ENCODE measurements at regions not wholly inside any gene's neighbourhood (a gene's known extent, or its start where the extent isn't known, plus 50 kb on each side); places are given as distances from the start of the nearest gene placed in this dataset.
"Not testable (repeated sequence)": the region's sequence is repeated elsewhere in the genome, so short reads cannot be mapped to it uniquely, and the experiment has no call there.

- FAIRE-seq: no peak
- dilution Hi-C loops (cut with MboI; ENCODE audit: extremely low pct_ligation_motif_present, low sequenced_read_pairs): no loop called here
- H3K4me1 ChIP-seq (ENCODE audit: control insufficient read depth, extremely low read depth, insufficient read depth, low read length): no peaks in the 10 kb centered on the region
- no peaks in the 10 kb centered on the region for H3K9me1 ChIP-seq (ENCODE audit: control insufficient read depth, extremely low read depth, insufficient read depth, low read length)
- no peak overlapping the region for H2AFZ ChIP-seq (ENCODE audit: control insufficient read depth, low read length)
- H3K9ac ChIP-seq (ENCODE audit: control insufficient read depth, extremely low read depth, insufficient read depth, low read length): no peak overlapping the region
- no peaks in the 10 kb centered on the region for H4K20me1 ChIP-seq (ENCODE audit: control insufficient read depth, extremely low read depth, insufficient read depth, low read length)
- H3K27me3 ChIP-seq (ENCODE audit: control insufficient read depth, extremely low read depth, insufficient read depth, low read length): no peaks in the 10 kb centered on the region
- H3K27ac ChIP-seq (ENCODE audit: control insufficient read depth, insufficient read depth, low read length): no peak overlapping the region
- DNase-seq (ENCODE audit: low read depth, low spot score): no peak
- H3K36me3 ChIP-seq (ENCODE audit: control insufficient read depth in 2 of 2, extremely low read depth in 1 of 2, insufficient read depth in 2 of 2, low read length in 2 of 2): no peaks in the 10 kb centered on the region
- TF ChIP-seq CTCF (optimal IDR thresholded peaks at IDR 0.05 in 1 of 3, IDR thresholded peaks at IDR 0.05 in 1 of 3, conservative IDR thresholded peaks at IDR 0.05 in 1 of 3; ENCODE audit: extremely low read depth in 1 of 3, insufficient read depth in 2 of 3, low read length in 3 of 3) (no peak), EZH2 (IDR thresholded peaks at IDR 0.05; ENCODE audit: low read length) (no peak)
- no peak overlapping the region for H3K4me3 ChIP-seq (ENCODE audit: control insufficient read depth in 2 of 3, extremely low read depth in 1 of 3, insufficient read depth in 2 of 3, low read depth in 1 of 3, low read length in 3 of 3)
- H3K79me2 ChIP-seq (ENCODE audit: control insufficient read depth, insufficient read depth, low read length): no peaks in the 10 kb centered on the region
- no peak overlapping the region for H3K4me2 ChIP-seq (ENCODE audit: control insufficient read depth, extremely low read depth, insufficient read depth, low read depth, low read length)
- peaks cover 13% of the 10 kb centered on the region for H3K9me3 ChIP-seq (ENCODE audit: control insufficient read depth, low read depth, low read length)
These were observed 336.7 kb downstream of the ADGRD1 start for GRCh38 chr12:131290255-131290959.

- H3K27me3 ChIP-seq (ENCODE audit: control insufficient read depth, extremely low read depth, insufficient read depth, low read length); H3K36me3 ChIP-seq (ENCODE audit: control insufficient read depth in 2 of 2, extremely low read depth in 1 of 2, insufficient read depth in 2 of 2, low read length in 2 of 2); H3K27ac ChIP-seq (ENCODE audit: control insufficient read depth, insufficient read depth, low read length); H3K9me3 ChIP-seq (ENCODE audit: control insufficient read depth, low read depth, low read length); H3K4me1 ChIP-seq (ENCODE audit: control insufficient read depth, extremely low read depth, insufficient read depth, low read length); H3K9ac ChIP-seq (ENCODE audit: control insufficient read depth, extremely low read depth, insufficient read depth, low read length); H2AFZ ChIP-seq (ENCODE audit: control insufficient read depth, low read length); dilution Hi-C loops (cut with MboI; ENCODE audit: extremely low pct_ligation_motif_present, low sequenced_read_pairs); H4K20me1 ChIP-seq (ENCODE audit: control insufficient read depth, extremely low read depth, insufficient read depth, low read length); H3K9me1 ChIP-seq (ENCODE audit: control insufficient read depth, extremely low read depth, insufficient read depth, low read length); H3K79me2 ChIP-seq (ENCODE audit: control insufficient read depth, insufficient read depth, low read length); H3K4me3 ChIP-seq (ENCODE audit: control insufficient read depth in 2 of 3, extremely low read depth in 1 of 3, insufficient read depth in 2 of 3, low read depth in 1 of 3, low read length in 3 of 3); DNase-seq (ENCODE audit: low read depth, low spot score); H3K4me2 ChIP-seq (ENCODE audit: control insufficient read depth, extremely low read depth, insufficient read depth, low read depth, low read length); FAIRE-seq: not testable (repeated sequence)
These were observed 339.6 kb downstream of the ADGRD1 start for GRCh38 chr12:131293071-131294015.

- H3K36me3 ChIP-seq (ENCODE audit: control insufficient read depth in 2 of 2, extremely low read depth in 1 of 2, insufficient read depth in 2 of 2, low read length in 2 of 2); H3K4me2 ChIP-seq (ENCODE audit: control insufficient read depth, extremely low read depth, insufficient read depth, low read depth, low read length); H3K9me3 ChIP-seq (ENCODE audit: control insufficient read depth, low read depth, low read length); H3K79me2 ChIP-seq (ENCODE audit: control insufficient read depth, insufficient read depth, low read length); dilution Hi-C loops (cut with MboI; ENCODE audit: extremely low pct_ligation_motif_present, low sequenced_read_pairs); H3K27me3 ChIP-seq (ENCODE audit: control insufficient read depth, extremely low read depth, insufficient read depth, low read length); H3K9ac ChIP-seq (ENCODE audit: control insufficient read depth, extremely low read depth, insufficient read depth, low read length); FAIRE-seq; H2AFZ ChIP-seq (ENCODE audit: control insufficient read depth, low read length); H3K27ac ChIP-seq (ENCODE audit: control insufficient read depth, insufficient read depth, low read length); DNase-seq (ENCODE audit: low read depth, low spot score); H3K9me1 ChIP-seq (ENCODE audit: control insufficient read depth, extremely low read depth, insufficient read depth, low read length); H4K20me1 ChIP-seq (ENCODE audit: control insufficient read depth, extremely low read depth, insufficient read depth, low read length); H3K4me3 ChIP-seq (ENCODE audit: control insufficient read depth in 2 of 3, extremely low read depth in 1 of 3, insufficient read depth in 2 of 3, low read depth in 1 of 3, low read length in 3 of 3); H3K4me1 ChIP-seq (ENCODE audit: control insufficient read depth, extremely low read depth, insufficient read depth, low read length): not testable (repeated sequence)
These were observed 341.0 kb downstream of the ADGRD1 start for GRCh38 chr12:131294716-131295115.

- H3K27ac ChIP-seq (ENCODE audit: control insufficient read depth, insufficient read depth, low read length); H3K9me3 ChIP-seq (ENCODE audit: control insufficient read depth, low read depth, low read length); H3K79me2 ChIP-seq (ENCODE audit: control insufficient read depth, insufficient read depth, low read length); H3K36me3 ChIP-seq (ENCODE audit: control insufficient read depth in 2 of 2, extremely low read depth in 1 of 2, insufficient read depth in 2 of 2, low read length in 2 of 2); H3K4me3 ChIP-seq (ENCODE audit: control insufficient read depth in 2 of 3, extremely low read depth in 1 of 3, insufficient read depth in 2 of 3, low read depth in 1 of 3, low read length in 3 of 3); FAIRE-seq; DNase-seq (ENCODE audit: low read depth, low spot score); H4K20me1 ChIP-seq (ENCODE audit: control insufficient read depth, extremely low read depth, insufficient read depth, low read length); dilution Hi-C loops (cut with MboI; ENCODE audit: extremely low pct_ligation_motif_present, low sequenced_read_pairs); H3K4me2 ChIP-seq (ENCODE audit: control insufficient read depth, extremely low read depth, insufficient read depth, low read depth, low read length); H2AFZ ChIP-seq (ENCODE audit: control insufficient read depth, low read length); H3K9me1 ChIP-seq (ENCODE audit: control insufficient read depth, extremely low read depth, insufficient read depth, low read length); H3K9ac ChIP-seq (ENCODE audit: control insufficient read depth, extremely low read depth, insufficient read depth, low read length); H3K4me1 ChIP-seq (ENCODE audit: control insufficient read depth, extremely low read depth, insufficient read depth, low read length); H3K27me3 ChIP-seq (ENCODE audit: control insufficient read depth, extremely low read depth, insufficient read depth, low read length): not testable (repeated sequence)
These were observed 341.4 kb downstream of the ADGRD1 start for GRCh38 chr12:131295117-131295516.

Measured in keratinocyte (primary cell).